Activated CD4-positive, alpha-beta T cell treated with anti-CD3 and anti-CD28 coated beads, Interleukin-2, amount 50 U/mL, for 16 hours (primary cell): ENCODE measurements at regions not wholly inside any gene's neighbourhood (a gene's known extent, or its start where the extent isn't known, plus 50 kb on each side); places are given as distances from the start of the nearest gene placed in this dataset.

Source experiments
- DNase-seq: peaks from one replicate; pipeline ENCODE4 v3.0.0-alpha.2; 2020

- no peak for DNase-seq
Measured at GRCh38 chr14:95034788-95035187, 122.5 kb downstream of the DICER1 start.

GRCh38 chr14:95033682-95034632, 123.4 kb downstream of the DICER1 start:
- no peak for DNase-seq

GRCh38 chr14:95033031-95033430, 124.3 kb downstream of the DICER1 start:
- no peak for DNase-seq

GRCh38 chr14:95026851-95027463, 130.4 kb downstream of the DICER1 start:
- no peak for DNase-seq

- DNase-seq = no peak
Measured at GRCh38 chr14:95025941-95026340, 131.4 kb downstream of the DICER1 start.

GRCh38 chr14:95025218-95025617, 132.1 kb downstream of the DICER1 start:
- no peak for DNase-seq

GRCh38 chr14:95024380-95024779, 132.9 kb downstream of the DICER1 start:
- no peak for DNase-seq

GRCh38 chr14:95023886-95024285, 133.4 kb downstream of the DICER1 start:
- no peak for DNase-seq

- no peak for DNase-seq
Measured at GRCh38 chr14:95023115-95023514, 134.2 kb downstream of the DICER1 start.

- DNase-seq = no peak
Measured at GRCh38 chr14:95021588-95021987, 135.7 kb downstream of the DICER1 start.

- no peak for DNase-seq
Measured at GRCh38 chr14:95018821-95019220, 138.5 kb downstream of the DICER1 start.

- no peak for DNase-seq
Measured at GRCh38 chr14:95015046-95015445, 142.3 kb downstream of the DICER1 start.

- no peak for DNase-seq
Measured at GRCh38 chr14:95014036-95014435, 143.3 kb downstream of the DICER1 start.

GRCh38 chr14:95011445-95012006, 145.8 kb downstream of the DICER1 start:
- no peak for DNase-seq

GRCh38 chr14:95008445-95009217, 148.7 kb downstream of the DICER1 start:
- no peak for DNase-seq

GRCh38 chr14:95007921-95008320, 149.4 kb downstream of the DICER1 start:
- no peak for DNase-seq

GRCh38 chr14:95006479-95006878, 150.8 kb downstream of the DICER1 start:
- no peak for DNase-seq

GRCh38 chr14:95006051-95006450, 151.3 kb downstream of the DICER1 start:
- DNase-seq = no peak

GRCh38 chr14:95003099-95003960, 154.0 kb downstream of the DICER1 start:
- DNase-seq = no peak

- DNase-seq = no peak
Measured at GRCh38 chr14:94998685-94999084, 158.6 kb downstream of the DICER1 start.

- no peak for DNase-seq
Measured at GRCh38 chr14:94998110-94998509, 159.2 kb downstream of the DICER1 start.

GRCh38 chr14:94995551-94995950, 161.8 kb downstream of the DICER1 start:
- no peak for DNase-seq
